ENCODE measurements at regions not wholly inside any gene's neighbourhood (a gene's known extent, or its start where the extent isn't known, plus 50 kb on each side); places are given as distances from the start of the nearest gene placed in this dataset.

DNA sequence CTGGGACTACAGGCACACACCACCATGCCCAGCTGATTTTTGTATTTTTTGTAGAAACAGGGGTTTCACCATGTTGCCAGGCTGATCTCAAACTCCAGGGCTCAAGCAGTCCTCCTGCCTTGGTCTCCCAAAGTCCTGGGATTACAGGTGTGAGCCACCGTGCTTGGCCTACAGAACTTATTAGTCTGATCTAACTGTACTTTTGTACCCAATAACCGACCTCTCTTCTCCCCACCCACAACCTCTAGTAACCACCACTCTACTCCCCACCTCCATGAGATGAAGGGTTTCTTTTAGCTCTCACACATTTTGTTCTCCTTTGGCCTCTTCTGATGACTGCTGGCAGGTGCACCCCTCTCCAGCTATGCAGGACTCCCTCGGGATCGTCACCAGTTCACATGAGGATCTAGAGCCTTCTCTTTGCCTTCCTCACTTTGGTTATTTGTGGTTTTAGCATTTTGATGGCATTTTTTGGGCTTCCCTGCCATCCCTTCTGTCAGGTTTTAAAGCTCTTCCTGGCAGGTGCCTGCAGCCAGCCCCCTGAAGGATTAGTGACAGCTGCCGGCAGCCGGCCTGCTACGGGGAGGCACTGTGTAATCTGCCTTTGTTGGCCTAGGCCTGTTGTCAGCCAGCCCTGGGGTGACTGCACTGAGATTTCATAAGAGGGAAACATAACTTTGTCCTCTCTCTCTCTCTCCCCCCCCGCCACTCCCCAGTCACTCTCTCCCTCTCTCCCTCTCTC, 99.8 kb upstream of the ATP1A1 start:
- H2BK120ac ChIP-seq (ENCODE audit: low read depth, low read length, poor library complexity, severe bottlenecking): no peak overlapping the region
- H3K4me3 Mint-ChIP-seq: no peak overlapping the region
- TF ChIP-seq, protein P1, sequence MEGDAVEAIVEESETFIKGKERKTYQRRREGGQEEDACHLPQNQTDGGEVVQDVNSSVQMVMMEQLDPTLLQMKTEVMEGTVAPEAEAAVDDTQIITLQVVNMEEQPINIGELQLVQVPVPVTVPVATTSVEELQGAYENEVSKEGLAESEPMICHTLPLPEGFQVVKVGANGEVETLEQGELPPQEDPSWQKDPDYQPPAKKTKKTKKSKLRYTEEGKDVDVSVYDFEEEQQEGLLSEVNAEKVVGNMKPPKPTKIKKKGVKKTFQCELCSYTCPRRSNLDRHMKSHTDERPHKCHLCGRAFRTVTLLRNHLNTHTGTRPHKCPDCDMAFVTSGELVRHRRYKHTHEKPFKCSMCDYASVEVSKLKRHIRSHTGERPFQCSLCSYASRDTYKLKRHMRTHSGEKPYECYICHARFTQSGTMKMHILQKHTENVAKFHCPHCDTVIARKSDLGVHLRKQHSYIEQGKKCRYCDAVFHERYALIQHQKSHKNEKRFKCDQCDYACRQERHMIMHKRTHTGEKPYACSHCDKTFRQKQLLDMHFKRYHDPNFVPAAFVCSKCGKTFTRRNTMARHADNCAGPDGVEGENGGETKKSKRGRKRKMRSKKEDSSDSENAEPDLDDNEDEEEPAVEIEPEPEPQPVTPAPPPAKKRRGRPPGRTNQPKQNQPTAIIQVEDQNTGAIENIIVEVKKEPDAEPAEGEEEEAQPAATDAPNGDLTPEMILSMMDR (conservative IDR thresholded peaks at IDR 0.05): no peak
- H3K23ac ChIP-seq (ENCODE audit: insufficient read length, low read depth, low read length): no peak overlapping the region
- H3K9ac ChIP-seq (ENCODE audit: extremely low read depth, insufficient read length, low read length): no peak overlapping the region
- H4K20me1 ChIP-seq (ENCODE audit: control insufficient read depth, insufficient read depth, insufficient read length): no peaks in the 10 kb centered on the region
- H3K4ac ChIP-seq (ENCODE audit: low read depth, low read length): no peak overlapping the region
- H3K36me3 Mint-ChIP-seq (ENCODE audit: insufficient read depth in 1 of 3, low read depth in 3 of 3): no peaks in the 10 kb centered on the region
- H2BK5ac ChIP-seq (ENCODE audit: insufficient read length, low read length): no peak overlapping the region
- H3K9me3 ChIP-seq (ENCODE audit: control insufficient read depth, low read depth, low read length): no peaks in the 10 kb centered on the region
- no peaks in the 10 kb centered on the region for H3K79me2 ChIP-seq (ENCODE audit: insufficient read depth, low read length)
- no peak overlapping the region for H3K56ac ChIP-seq (ENCODE audit: insufficient read length, low read depth, low read length)
- no peak overlapping the region for H3K18ac ChIP-seq (ENCODE audit: insufficient read length, low read depth, low read length)
- H3K79me1 ChIP-seq (ENCODE audit: insufficient read depth, low read depth, low read length, poor library complexity, severe bottlenecking): no peaks in the 10 kb centered on the region
- no peak overlapping the region for H2AK5ac ChIP-seq (ENCODE audit: insufficient read length, low read length)
- no peak overlapping the region for H2BK15ac ChIP-seq (ENCODE audit: low read depth, low read length)
- H3K23me2 ChIP-seq (ENCODE audit: insufficient read length, low read depth, low read length, poor library complexity, severe bottlenecking): no peaks in the 10 kb centered on the region
- H2BK12ac ChIP-seq (ENCODE audit: insufficient read length, low read depth, low read length): no peak overlapping the region
- H3K27me3 ChIP-seq (ENCODE audit: insufficient read depth, low read length): no peaks in the 10 kb centered on the region
- H3K27me3 Mint-ChIP-seq (ENCODE audit: low read depth): no peaks in the 10 kb centered on the region
- H3T11ph ChIP-seq (ENCODE audit: low read length): no peak overlapping the region
- H3K27ac ChIP-seq (ENCODE audit: insufficient read length, low read depth, low read length): no peak overlapping the region
- H3K9me3 Mint-ChIP-seq: no peaks in the 10 kb centered on the region
- H3K4me2 ChIP-seq (ENCODE audit: insufficient read depth, insufficient read length, low read length): no peak overlapping the region
- H2AFZ ChIP-seq (ENCODE audit: low read length): no peak overlapping the region
- no peak overlapping the region for H4K5ac ChIP-seq (ENCODE audit: insufficient read length, low read depth, low read length)
- no CpG with 5 or more reads among the region's 8 CpGs for WGBS (ENCODE audit: extremely low coverage, insufficient read length, low lambda C conversion rate)
- no peak overlapping the region for H2BK20ac ChIP-seq (ENCODE audit: low read depth, low read length, poor library complexity, severe bottlenecking)
- no peak overlapping the region for H4K8ac ChIP-seq (replicated peaks; ENCODE audit: insufficient read length, low read depth, low read length)
- H3K4me1 ChIP-seq (ENCODE audit: insufficient read depth, low read length): no peaks in the 10 kb centered on the region
- H3K4me1 Mint-ChIP-seq: peaks cover 6 to 14% of the 10 kb centered on the region in 2 experiments; a peak in 3 of 4 replicates
- H3K27ac Mint-ChIP-seq: peak overlapping the region in 1 of 3 experiments; percentile 45; a peak in 1 of 7 replicates
- H4K91ac ChIP-seq (ENCODE audit: insufficient read length, low read depth, low read length): no peak overlapping the region
- no peak overlapping the region for H3K14ac ChIP-seq (ENCODE audit: insufficient read depth, low read length)
- no peak for DNase-seq
